Astrocyte of the spinal cord (primary cell): ENCODE measurements at regions not wholly inside any gene's neighbourhood (a gene's known extent, or its start where the extent isn't known, plus 50 kb on each side); places are given as distances from the start of the nearest gene placed in this dataset.

ENCODE experiments used
- DNase-seq: peaks from one replicate; pipeline ENCODE4 v3.0.0; 2011; ENCODE audit warnings: low read depth, low spot score
- H3K4me3 ChIP-seq: 2 replicates; pipeline ENCODE4 v1.5.1; 2011; ENCODE audit warnings: low read depth, mild to moderate bottlenecking, low read length, moderate library complexity
- CTCF ChIP-seq: IDR thresholded peaks from 2 replicates; pipeline ENCODE4 v1.5.1; 2012; ENCODE audit warnings: low read depth, mild to moderate bottlenecking, low read length, inconsistent platforms
- in situ Hi-C: cut with HindIII; loops from 2 replicates; pipeline ENCODE4 v1.10.0; 2017; ENCODE audit warnings: low sequenced_read_pairs

GRCh38 chr2:49553658-49554057 lies 399.3 kb upstream of the FSHR start:
- in situ Hi-C loops = no loop called here

GRCh38 chr2:49532702-49533101 lies 378.4 kb upstream of the FSHR start:
- no peak overlapping the region for H3K4me3 ChIP-seq
- DNase-seq = no peak
- in situ Hi-C loops = no loop called here
- no peak for TF ChIP-seq CTCF

More at GRCh38 chr2:49553658-49554057, 399.3 kb upstream of the FSHR start:
- DNase-seq = no peak
- TF ChIP-seq CTCF = no peak
- H3K4me3 ChIP-seq = no peak overlapping the region

GRCh38 chr2:49515996-49516782 lies 361.9 kb upstream of the FSHR start:
- in situ Hi-C loops = no loop called here
- DNase-seq = no peak
- no peak for TF ChIP-seq CTCF
- H3K4me3 ChIP-seq = no peak overlapping the region

- TF ChIP-seq CTCF = no peak
- no peak overlapping the region for H3K4me3 ChIP-seq
- in situ Hi-C loops = no loop called here
- DNase-seq = no peak
Measured at GRCh38 chr2:49514201-49514600, 359.9 kb upstream of the FSHR start.

- no peak for DNase-seq
- H3K4me3 ChIP-seq = no peak overlapping the region
- in situ Hi-C loops = no loop called here
- no peak for TF ChIP-seq CTCF
Measured at GRCh38 chr2:49490710-49491109, 336.4 kb upstream of the FSHR start.

- no peak for TF ChIP-seq CTCF
- H3K4me3 ChIP-seq = no peak overlapping the region
- in situ Hi-C loops = no loop called here
- DNase-seq = no peak
Measured at GRCh38 chr2:49487139-49487538, 332.8 kb upstream of the FSHR start.

- no peak for DNase-seq
- H3K4me3 ChIP-seq = no peak overlapping the region
- in situ Hi-C loops = no loop called here
- no peak for TF ChIP-seq CTCF
Measured at GRCh38 chr2:49480520-49480919, 326.2 kb upstream of the FSHR start.
